Body of pancreas (tissue), 4 donors: ENCODE measurements at regions not wholly inside any gene's neighbourhood (a gene's known extent, or its start where the extent isn't known, plus 50 kb on each side); places are given as distances from the start of the nearest gene placed in this dataset.

Experiments
- CTCF ChIP-seq, 7 experiments: fragments of 450-650 bp in 4 of 7; fragments of 200-600 bp in 3 of 7; sonication (generic) in 3 of 7; IDR thresholded peaks; one replicate each; pipeline ENCODE4 v1.5.1; 2016 to 2019; ENCODE audit warnings: antibody characterized with exemption in 7 of 7
- POLR2A ChIP-seq, 3 donors: fragments of 450-650 bp; IDR thresholded peaks; one replicate each; pipeline ENCODE4 v1.6.1; 2016; ENCODE audit warnings: antibody characterized with exemption in 3 of 3, mild to moderate bottlenecking in 2 of 3

GRCh38 chr1:19554090-19554489 lies 68.8 kb upstream of the CAPZB start:
- TF ChIP-seq CTCF (IDR thresholded peaks at IDR 0.05): no peak
- no peak for TF ChIP-seq POLR2A (IDR thresholded peaks at IDR 0.05)
